GM12873 (cell line): ENCODE measurements at regions not wholly inside any gene's neighbourhood (a gene's known extent, or its start where the extent isn't known, plus 50 kb on each side); places are given as distances from the start of the nearest gene placed in this dataset.

Source experiments
- TF ChIP-seq, protein P1 (sequence below): IDR thresholded peaks from 2 replicates; pipeline ENCODE4 v1.5.1; 2012; ENCODE audit warnings: low read depth, mild to moderate bottlenecking, moderate library complexity, low read length, control low read depth; ENCODE audit not compliant: insufficient read depth; ENCODE audit errors: missing control alignments

DNA sequence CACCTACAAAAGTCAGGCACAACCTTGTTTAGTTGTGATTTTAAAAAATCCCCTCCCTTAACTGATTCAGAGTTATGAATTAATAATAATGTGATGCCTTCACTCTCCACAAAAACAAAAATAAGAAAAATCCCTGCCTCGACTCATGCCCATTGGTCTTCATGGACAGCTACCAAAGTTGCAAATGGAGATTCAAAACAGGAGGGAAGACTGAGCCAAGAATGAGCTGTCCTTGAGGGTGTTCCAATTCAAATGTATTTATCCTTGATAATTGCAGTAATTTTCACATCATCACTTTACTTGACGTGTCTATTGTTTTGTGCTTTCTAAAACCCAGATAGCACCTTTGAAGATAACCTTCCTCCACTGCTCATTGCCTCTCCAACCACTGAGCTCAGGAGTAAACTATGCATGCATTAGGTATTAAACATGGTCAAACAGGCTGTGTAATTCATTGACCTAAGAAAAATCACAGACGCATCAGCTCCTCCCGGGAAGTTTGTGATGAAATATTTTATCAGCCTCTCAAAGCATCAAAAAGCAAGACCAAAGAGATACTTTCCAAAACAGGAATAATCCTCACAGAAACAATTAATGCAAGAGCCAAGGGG is 712.7 kb upstream of the IGFBP3 start:
- TF ChIP-seq, protein P1, sequence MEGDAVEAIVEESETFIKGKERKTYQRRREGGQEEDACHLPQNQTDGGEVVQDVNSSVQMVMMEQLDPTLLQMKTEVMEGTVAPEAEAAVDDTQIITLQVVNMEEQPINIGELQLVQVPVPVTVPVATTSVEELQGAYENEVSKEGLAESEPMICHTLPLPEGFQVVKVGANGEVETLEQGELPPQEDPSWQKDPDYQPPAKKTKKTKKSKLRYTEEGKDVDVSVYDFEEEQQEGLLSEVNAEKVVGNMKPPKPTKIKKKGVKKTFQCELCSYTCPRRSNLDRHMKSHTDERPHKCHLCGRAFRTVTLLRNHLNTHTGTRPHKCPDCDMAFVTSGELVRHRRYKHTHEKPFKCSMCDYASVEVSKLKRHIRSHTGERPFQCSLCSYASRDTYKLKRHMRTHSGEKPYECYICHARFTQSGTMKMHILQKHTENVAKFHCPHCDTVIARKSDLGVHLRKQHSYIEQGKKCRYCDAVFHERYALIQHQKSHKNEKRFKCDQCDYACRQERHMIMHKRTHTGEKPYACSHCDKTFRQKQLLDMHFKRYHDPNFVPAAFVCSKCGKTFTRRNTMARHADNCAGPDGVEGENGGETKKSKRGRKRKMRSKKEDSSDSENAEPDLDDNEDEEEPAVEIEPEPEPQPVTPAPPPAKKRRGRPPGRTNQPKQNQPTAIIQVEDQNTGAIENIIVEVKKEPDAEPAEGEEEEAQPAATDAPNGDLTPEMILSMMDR: no peak

- TF ChIP-seq, protein P1: no peak
Observed at GRCh38 chr7:46633200-46633599, 712.1 kb upstream of the IGFBP3 start.

GRCh38 chr7:46630031-46630430 is 709.0 kb upstream of the IGFBP3 start:
- TF ChIP-seq, protein P1: no peak

DNA sequence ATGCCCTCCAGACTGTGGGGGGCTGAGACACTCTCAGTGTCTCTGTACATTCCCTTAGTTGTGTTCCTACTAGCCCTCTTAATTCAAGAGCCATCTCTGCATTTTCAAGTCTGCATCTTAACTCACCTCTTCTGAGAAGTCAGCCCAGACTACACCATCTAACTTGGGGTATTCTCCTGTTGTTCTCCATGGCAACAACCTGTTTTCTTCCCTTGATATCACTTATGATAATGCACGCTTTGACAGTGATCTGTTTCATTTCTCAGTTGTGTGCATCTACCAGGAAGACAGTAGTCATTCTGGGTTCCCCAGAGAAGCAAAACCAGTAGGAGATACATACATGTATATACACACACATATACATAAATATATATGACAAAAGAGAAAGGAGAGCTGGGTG is 707.3 kb upstream of the IGFBP3 start:
- TF ChIP-seq, protein P1: no peak

GRCh38 chr7:46626691-46627310 is 705.7 kb upstream of the IGFBP3 start:
- TF ChIP-seq, protein P1: no peak

- TF ChIP-seq, protein P1: no peak
Observed at GRCh38 chr7:46626261-46626660, 705.2 kb upstream of the IGFBP3 start.

GRCh38 chr7:46625032-46625431 is 704.0 kb upstream of the IGFBP3 start:
- TF ChIP-seq, protein P1: no peak
